ENCODE measurements at regions not wholly inside any gene's neighbourhood (a gene's known extent, or its start where the extent isn't known, plus 50 kb on each side); places are given as distances from the start of the nearest gene placed in this dataset.

GRCh38 chr13:50700664-50701305 is 142.7 kb downstream of the DLEU7 start:
- TF ChIP-seq POLR2AphosphoS5 (IDR thresholded peaks at IDR 0.05), result no peak
- no peak for TF ChIP-seq CTCF (IDR thresholded peaks at IDR 0.05)
- no peak for TF ChIP-seq POLR2A (IDR thresholded peaks at IDR 0.05)
- no peak for TF ChIP-seq EP300 (IDR thresholded peaks at IDR 0.05; ENCODE audit: low read depth)

Measured in transverse colon (tissue), 4 donors.